HG02678 (cell line): ENCODE measurements at regions not wholly inside any gene's neighbourhood (a gene's known extent, or its start where the extent isn't known, plus 50 kb on each side); places are given as distances from the start of the nearest gene placed in this dataset.

Experiments used
- ATAC-seq: cut with Tn5 transposase; IDR thresholded peaks from one replicate; pipeline ENCODE4 v1.9.1; 2021; ENCODE audit warnings: mild to moderate bottlenecking, moderate library complexity; ENCODE audit not compliant: unreplicated experiment

DNA sequence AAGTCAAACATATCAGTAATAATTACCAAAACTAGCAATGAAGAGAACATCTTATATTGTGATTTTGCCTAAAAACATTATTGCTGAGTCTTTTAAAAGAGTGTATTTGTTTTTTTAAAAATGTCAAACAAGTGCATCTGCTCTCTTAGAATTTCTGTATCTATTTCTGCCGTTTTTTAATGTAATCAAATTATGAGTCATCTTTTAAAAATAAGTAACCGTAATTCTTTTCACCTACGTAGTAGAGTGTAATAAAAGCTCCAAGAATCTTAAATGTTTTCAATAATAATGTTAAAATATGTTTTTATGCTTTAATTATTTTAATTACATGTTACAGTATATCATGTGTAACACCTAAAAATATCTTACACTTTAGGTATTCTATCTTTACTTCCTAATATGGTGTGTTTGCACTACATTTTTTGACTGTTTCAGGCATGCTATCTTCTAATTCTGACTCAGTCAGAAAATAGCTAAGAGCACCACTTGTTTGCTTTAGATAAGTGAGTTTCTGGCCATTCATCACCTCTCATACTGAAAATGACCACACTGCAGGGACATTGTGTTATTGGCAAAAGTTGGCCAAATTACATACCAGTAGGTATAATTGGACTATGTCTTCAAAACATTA is 368.5 kb downstream of the PCDH7 start:
- no peak for ATAC-seq

DNA sequence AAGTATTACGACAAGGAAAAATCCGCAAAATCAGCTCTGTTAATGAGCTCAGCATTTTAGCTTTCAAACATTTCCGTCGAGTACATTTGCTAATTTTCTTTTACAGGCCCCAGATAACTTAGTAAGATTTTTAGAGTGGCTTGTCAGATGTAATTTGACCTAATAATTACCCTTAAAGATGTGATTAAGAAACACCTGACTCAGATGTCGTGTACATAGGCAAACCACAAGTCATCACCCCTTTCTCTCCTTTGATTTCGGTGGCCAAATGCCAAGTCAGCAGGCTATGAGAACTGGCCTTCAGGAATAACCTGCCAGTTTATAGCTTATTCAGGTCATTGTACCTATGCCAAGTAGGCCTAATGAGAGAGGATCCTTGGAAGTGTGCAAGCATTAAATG is 369.6 kb downstream of the PCDH7 start:
- no peak for ATAC-seq

DNA sequence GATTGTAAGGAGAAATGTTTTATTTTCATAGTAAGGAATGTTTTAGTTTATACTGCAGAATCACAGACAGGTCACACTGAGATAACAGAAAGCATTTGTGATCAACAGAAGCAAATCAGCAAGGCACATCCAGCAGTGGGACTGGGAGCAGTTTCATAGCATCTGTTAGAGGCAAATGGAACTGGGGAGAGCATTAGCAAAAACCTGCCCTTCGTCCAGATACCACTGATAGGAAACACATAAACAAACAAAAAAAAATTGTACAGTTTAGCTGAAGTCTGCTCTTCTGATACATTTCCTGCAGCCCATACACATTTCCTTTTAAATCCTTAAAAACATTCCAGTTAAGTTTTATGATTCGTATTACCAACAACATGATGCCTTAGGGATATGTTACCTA is 374.3 kb downstream of the PCDH7 start:
- no peak for ATAC-seq

DNA sequence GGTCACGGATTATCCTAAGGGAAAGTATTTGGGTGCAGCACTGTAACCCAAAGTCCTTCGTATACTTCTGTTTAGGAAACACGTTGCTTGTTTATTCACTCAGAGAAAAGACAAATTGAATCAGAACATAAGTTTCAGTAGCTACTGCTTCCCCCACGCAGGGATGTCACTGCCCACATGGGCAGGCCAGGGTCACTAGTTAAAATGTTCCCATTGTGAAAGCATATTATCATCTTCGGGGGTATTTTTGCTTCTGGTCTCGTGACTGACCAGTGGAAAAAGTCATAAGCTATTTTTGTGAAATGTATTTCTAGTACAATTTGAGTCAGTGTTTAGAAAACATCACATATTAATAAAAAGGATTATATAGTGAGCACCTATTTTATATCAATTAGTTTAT is 377.8 kb downstream of the PCDH7 start:
- ATAC-seq = no peak

DNA sequence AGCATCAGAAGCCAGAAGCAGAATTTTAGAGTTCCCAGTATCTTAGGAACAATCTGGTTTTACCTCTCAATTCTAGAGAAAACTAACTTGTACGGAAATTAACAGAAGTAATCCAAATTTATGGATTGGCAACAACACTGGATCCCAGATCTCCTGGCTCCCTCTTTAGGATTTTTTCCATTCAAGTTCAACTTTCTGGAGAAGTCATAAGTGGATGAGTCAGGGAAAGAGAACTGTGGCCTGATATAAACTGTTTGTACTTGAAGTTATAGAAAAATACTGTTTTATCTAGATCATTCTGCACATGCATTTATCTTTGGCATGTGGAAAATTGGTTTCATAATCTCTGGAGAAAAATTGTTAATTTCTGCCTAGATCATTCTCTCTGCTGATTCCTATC is 380.4 kb downstream of the PCDH7 start:
- no peak for ATAC-seq

DNA sequence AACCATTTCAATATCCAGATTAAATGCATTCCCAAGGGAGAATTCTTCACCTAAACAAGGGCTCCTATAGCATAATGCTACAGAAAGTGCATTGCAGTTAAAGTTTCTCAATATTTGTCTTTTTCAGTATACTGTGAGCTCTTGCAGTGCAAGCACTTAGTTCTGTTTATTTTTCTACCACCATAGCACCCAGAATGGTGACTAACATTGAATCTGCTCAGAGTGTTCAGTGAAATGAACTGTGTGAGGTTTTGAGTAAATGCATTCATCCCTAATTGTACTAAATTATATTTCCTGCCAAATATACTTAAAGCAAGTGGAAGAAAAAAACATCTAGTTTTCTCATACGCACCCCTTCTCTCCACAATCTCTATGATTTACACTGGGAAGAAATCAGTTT is 383.9 kb downstream of the PCDH7 start:
- ATAC-seq = no peak

DNA sequence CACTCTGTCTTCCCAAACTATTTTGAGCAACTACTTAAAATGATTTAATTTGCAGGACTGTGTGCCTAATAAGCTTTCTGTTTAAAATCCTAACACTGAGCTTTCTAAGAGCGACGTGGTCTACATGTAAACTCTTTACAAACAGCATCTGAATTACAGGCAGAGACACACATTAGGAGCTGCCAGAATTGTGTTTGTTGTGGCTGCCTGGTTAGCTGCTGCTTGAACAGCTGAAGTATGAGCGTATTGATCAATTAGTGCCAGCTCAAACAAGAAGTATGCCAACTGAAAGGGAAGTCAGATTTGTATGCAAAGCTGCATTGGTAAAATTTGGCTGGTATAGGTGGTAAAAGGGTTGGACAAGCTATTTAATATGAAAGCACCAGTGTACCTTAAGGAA is 384.4 kb downstream of the PCDH7 start:
- ATAC-seq = no peak

DNA sequence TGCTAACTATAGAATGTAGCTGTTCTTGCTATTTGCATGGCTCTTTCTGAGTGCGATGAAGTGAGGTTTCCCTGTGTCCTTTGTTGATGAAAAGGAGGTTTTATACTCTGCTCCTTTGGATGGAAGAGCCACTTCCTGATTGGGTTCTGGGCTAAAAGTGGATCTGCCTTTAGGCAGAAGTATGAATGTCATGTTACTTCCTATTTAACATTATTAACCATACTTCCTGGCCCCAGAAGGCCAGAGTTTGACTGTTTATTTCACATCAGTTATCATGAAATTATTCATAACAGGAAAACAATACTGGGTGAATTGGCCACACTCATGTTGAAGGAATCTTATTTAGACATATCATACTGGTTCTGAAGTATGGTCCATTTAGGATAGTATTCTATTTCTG is 386.2 kb downstream of the PCDH7 start:
- no peak for ATAC-seq

DNA sequence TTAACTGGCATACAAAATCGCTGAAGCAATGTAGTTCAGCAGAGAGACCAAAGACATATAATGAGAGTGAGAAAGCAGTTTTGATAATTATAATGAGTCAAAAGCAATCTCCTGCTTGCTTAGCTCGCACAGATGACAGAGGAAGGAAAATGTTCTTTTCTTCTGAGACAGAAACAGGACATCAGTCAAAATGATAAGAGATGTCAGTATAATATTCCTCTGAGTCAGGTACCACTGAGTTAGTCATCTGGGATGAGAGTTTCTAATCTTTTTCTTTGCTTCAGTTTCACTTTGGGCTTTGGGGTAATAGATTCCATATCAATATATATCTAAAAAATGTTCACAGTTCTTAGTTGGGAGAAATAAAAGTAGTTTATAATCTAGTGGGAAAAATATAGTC is 387.2 kb downstream of the PCDH7 start:
- no peak for ATAC-seq

DNA sequence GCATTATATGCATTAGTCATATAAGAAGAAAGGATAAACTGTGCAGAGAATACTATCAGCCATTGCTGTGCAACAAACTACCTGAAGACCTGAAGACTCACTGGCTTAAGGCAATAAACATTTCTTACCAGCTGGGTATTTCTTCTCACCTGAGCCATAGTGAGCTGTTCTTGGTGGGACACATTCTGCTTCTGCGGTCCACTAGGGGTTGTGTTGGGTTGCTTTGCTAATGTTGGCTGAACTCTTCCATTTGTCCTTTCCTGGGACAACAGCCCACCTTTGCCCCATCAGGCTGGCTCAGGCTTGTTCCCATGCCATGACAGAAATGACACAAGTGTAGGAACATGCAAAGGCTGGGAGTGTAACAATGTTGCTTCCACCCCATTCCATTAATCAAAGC is 388.6 kb downstream of the PCDH7 start:
- no peak for ATAC-seq

DNA sequence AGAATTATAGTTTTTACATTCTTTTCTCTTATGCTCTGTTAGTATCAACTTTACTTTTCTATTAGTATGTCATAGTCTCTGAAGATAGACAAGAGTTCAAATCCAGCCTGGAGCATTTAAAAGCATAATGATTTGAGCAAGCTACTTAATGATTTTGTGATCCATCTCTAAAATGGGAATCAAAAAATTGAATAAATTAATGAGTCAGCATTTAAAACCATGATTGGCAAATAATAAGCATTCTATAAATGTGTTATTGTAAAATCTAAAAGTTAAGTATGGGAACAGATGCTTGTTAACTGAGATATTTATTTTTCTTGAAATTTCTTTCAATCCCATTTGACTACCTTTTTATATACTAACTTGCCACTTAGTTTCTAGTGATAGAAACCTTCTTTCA is 391.6 kb downstream of the PCDH7 start:
- ATAC-seq = no peak

DNA sequence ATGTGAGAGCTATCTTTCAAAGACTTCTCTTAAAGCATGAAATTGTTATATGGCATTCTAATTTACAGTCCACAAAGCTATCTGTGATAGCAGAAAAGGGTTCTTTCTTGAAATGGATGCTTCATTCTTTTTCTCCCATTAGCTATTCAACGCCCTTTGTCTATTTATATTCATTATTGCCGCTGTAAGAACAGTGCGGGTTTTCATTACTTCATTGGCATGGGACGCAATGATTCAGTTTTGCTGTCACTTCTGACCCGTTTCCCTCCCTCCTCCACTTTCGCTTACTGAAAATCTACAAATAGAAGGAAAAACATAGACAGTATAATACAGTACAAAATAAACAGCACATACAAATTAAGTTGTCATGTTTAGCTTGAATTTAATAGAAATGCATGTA is 394.6 kb downstream of the PCDH7 start:
- no peak for ATAC-seq

DNA sequence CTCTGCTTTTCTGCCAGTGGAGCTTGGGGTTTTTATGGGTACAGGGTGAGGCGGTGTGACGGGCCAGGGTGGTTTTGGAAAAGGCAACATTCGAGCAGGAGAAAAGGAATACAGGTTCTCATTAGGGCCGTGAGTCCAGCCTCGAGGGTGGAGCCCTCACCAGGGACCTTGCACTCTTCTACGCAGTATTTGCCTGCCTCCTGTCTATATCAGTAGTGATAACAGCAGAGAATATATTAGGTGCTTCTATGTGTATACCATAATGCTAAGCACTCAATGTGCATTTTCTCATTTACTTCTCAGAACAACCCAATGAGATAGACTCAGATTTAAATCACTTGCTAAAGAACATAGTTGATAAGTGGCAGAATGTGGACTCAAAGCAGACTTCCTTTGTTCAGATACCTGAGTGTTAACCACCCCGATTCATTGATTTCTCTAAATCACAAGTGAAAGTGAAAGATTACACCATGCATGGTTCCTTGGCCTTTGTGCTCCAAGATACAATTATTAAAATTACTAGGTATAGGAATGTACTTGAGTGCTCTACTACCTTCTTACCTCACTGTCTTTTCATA is 403.9 kb downstream of the PCDH7 start:
- ATAC-seq = no peak

DNA sequence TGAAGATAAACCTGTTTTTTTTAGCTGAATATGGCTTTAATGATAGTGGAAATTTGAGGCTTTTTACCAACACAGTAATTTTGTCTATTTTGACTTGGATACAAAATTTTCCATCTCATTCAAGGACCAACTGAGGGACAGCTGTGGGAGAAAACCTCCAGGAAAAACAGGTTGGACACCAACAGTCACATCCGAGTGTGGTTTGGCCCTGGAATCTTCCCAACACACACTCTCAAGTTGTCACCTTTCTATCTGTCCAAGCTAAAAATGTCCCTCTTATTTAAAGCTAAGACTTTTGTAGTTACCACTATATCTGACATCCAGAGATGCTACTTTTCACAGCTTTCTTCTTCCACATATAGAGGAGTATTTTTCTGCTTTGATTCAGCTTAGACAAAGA is 404.9 kb downstream of the PCDH7 start:
- ATAC-seq = no peak

DNA sequence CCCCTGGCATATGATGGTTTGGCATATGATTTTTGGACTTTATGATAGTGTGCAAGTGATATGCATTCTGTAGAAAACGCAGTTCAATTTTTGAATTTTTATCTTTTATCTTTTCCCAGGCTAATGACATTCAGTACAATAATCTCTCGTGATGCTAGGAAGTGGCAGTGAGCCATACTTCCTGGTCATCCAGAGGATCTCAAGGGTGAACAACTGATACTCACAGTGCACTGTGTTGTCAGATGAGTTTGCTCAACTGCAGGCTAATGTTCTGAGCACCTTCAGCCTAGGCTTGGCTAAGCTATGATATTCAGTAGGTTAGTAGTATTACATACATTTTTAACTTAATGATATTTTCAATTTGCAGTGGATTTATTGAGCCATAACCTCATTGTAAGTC is 405.3 kb downstream of the PCDH7 start:
- ATAC-seq = no peak

DNA sequence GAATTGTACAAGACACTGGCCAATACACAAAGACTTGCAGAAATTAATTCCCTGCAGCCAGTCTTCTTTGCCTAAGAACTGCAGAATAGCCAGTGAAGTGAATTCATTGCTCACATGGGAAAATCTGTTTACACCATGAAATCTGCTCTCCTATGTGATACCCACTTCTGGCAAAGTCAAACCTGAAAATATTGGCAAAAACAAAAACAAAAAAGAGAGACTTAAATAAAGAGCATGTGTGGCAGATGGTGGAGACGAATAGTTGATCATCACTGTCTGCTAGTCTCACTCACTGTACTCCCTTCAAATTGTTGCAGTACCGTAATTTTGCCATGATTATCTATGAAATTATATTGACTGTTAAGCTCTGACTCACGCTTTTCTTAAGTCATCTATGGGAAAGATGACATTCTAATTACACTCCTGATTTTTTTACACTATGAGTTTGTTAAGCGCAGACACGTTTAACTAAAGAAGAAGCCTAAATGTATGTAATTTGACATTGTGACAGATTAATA is 406.8 kb downstream of the PCDH7 start:
- ATAC-seq = no peak

DNA sequence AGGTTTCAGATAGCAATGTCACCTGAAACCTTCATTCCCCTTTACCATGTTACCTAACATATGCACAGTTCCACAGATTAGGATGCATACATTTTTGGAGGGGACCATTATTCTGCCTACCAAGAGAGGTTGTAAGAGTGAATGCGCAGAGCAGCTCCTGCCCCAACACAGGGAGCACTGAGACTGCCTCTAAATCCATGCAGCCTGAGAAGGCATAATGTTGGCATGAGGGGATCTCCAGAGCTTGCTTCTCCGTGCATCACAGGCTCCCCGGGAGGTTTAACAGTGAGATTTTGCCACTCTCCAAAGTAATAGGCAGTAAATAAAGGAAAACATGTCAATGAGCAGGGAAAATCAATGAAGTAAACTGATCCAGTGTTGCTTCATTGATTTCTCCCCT is 410.8 kb downstream of the PCDH7 start:
- no peak for ATAC-seq

DNA sequence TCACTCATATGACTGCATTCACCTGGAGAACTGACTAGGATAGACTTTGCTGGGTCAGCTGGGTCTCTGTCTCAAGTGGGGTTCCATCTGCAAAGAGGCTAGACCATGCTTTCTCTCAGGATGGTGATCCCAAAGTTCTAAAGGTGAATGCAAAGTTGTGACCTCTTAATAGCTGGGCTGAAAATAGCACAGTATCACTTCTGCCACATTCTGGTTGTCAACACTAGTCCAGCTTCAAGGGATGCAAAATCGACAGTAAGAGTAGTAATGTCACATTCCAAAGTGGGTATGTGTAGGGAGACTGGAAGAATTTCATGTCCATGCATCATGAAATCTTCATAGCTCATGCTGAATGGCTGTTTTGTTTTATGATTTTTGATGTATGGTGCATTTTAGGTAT is 414.6 kb downstream of the PCDH7 start:
- no peak for ATAC-seq

DNA sequence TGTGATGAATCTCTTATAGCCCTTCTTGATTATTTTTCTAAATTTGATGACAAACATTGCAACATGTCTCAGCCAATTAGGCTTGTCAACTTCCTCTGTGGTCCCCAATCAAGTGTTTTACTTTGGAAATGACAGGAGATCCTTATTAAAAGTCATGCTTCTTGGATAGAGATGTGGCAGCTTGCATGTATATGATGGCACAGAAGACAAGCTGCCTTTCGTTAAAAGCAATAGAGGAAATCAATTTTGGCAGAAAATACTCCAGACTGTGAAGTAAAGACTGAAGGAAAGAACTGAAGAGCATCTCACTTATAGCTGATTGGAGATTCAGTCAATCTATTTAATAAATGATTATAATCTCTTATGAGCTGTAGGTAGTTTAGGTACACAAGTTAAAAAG is 419.6 kb downstream of the PCDH7 start:
- ATAC-seq = no peak

DNA sequence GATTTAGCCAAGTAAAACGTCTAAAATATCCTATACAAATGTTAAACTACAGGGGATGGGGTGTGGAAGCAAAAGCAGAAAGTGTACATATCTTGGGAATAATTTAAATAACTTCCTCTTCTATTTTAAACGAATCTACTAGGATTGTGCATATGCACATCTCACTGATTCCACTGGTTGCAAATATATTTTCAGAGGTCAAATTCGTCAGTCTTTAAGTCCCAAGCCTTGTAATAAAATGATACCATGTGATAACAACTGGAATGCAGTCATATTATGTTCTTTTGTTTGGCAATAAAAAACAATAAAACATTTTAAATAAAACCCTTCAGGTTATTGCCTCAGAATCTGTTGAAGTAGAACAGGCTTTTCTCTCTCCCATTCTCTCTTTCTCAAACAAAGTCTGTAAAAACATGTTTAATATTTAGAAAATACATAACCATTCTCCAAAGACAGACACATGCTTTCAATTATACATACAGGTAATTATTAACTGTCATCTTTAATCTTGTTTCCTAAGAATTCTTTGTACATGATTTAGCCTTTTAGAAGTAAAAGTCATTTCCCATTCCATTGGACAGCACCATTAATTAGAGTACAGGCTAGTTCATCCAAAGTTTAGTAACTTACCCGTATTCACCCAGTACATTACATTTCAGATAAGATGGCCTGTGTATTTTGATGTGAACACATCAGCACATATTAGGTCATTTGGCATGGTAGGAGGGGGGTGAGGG is 421.1 kb downstream of the PCDH7 start:
- ATAC-seq = no peak

DNA sequence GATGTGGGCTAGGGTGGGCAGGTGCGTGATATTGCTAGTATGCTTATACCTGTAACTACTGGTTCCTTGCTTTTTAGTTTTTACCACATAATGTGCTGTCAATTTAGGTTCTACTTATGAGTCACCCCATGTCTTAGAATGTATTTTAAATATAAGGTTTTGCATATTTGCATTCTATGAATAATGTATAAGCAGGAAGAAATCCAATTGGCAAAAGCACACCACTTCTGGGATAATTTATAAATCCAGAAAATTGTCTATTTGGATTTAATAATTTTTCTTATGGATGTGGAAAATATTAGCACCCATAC is 421.6 kb downstream of the PCDH7 start:
- no peak for ATAC-seq

DNA sequence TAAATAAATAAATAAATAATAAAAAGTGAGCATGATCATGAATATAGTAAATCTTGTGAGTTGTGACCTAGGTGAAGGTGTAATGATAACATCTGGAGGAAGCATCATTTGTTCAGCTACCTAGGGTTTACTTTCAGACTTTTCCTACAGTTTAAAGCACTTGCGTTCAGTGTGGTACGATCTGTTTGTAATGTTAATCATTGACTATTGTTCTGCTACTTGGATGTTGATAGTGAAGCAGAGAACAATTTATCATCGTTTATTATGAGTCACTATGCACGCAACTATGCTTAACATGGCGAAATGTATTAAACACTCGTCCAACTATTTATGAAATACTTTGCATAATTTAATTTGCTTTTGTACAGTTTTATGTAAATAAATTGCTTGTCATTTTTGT is 426.2 kb downstream of the PCDH7 start:
- no peak for ATAC-seq

DNA sequence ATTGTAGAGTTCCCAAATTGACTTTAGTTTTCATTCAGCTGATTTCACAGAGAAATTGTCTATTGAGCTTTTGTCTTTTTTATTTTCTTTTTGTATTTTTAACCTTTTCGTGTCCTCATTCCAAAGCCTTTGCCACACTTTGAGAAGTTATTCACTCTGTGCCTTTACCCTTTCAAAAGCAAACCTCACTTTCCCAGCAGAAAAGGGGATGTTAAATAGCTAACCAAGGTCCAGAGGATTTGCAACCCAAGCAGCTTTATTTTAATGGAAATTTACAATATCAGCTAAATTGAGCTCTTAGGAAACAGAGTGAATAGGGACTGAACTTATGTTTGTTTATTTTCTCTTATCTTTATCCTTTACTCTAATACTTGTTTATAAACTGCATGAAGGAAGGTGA is 428.8 kb downstream of the PCDH7 start:
- ATAC-seq = no peak
